ENCODE measurements at regions not wholly inside any gene's neighbourhood (a gene's known extent, or its start where the extent isn't known, plus 50 kb on each side); places are given as distances from the start of the nearest gene placed in this dataset.
"Not testable (repeated sequence)": the region's sequence is repeated elsewhere in the genome, so short reads cannot be mapped to it uniquely, and the experiment has no call there.

DNA sequence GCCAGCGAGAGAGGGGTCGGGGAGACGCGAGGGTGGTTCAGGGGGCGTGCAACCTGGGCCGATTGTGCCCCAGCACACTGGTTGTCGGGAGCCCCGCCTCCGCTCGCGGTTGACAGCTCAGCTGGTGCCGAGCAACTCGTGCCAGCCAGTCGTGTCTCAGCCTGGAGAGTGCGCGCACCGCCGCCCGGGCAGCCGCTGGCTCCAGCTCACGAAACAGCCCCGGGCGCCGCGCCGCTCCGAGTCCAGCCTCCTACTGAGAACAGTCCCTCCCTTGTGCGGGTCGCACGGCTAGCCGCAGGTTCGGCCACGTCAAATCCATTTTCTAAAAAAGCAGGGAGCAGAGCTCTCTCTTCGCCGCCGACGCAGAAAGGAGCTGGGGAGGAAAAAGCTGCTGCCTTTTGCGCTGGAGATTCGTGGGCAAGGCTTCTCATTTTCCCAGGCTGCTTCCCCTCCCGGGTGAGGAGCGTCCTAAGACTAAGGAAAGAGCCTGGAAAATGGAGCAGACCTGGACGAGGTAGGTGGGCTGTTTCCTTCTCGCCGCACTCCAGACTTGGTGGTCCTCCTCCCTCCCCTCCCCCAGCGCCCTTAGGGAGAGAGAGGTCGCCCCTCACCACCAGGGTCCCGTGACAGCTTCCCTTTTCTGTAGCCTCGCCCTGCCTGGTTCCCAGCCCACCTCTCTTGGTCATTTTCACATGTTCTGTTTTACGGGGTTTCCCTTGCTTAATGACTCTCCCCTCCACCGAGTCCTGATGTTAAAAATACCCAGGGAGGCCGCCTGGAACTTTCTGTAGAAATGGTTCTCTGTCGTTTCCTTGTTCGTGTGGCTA lies 56.7 kb upstream of the SEC22B start:
- DNase-seq = not testable (repeated sequence)

DNA sequence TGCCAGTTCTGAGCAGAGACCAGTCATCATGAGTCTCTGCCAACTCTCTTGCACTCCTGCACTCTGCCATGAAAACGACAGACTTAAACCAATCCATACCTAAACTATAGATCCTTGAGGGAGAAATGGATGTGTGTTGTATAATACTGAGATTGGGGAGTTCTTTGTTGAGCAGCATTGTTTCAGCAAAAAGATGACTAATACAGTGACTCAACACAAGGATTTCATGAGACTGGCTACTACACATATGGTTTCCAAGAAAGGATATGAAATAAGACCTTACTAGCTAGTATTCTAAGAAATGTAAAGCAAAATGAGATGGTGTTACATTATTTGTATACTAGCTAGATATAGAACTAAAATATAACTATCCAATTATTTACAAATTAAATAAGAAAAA lies 53.5 kb upstream of the SEC22B start:
- DNase-seq = not testable (repeated sequence)

All from activated CD8-positive, alpha-beta memory T cell treated with anti-CD3 and anti-CD28 coated beads for 24 hours (primary cell).